H9 (cell line): ENCODE measurements at regions not wholly inside any gene's neighbourhood (a gene's known extent, or its start where the extent isn't known, plus 50 kb on each side); places are given as distances from the start of the nearest gene placed in this dataset.

Experiments used
- DNase-seq: peaks from one replicate; pipeline ENCODE4 v3.0.0-alpha.2; 2017
- H2AFZ ChIP-seq: one replicate; pipeline ENCODE4 v1.6.1; 2013; ENCODE audit warnings: mild to moderate bottlenecking, low read length, control low read depth, moderate library complexity
- H2AK5ac ChIP-seq: 2 replicates; pipeline ENCODE4 v1.6.1; 2013; ENCODE audit warnings: low read length, control low read depth, mixed read lengths; ENCODE audit not compliant: insufficient read length
- H2BK120ac ChIP-seq: one replicate; pipeline ENCODE4 v1.6.1; 2013; ENCODE audit warnings: low read depth, mild to moderate bottlenecking, low read length, control low read depth, inconsistent platforms; ENCODE audit not compliant: poor library complexity, severe bottlenecking
- H2BK12ac ChIP-seq: 2 replicates; pipeline ENCODE4 v1.6.1; 2013; ENCODE audit warnings: low read length, control low read depth, mixed read lengths, low read depth; ENCODE audit not compliant: insufficient read length
- H2BK15ac ChIP-seq: 2 replicates; pipeline ENCODE4 v1.6.1; 2013; ENCODE audit warnings: low read depth, low read length, control low read depth
- H2BK20ac ChIP-seq: one replicate; pipeline ENCODE4 v1.6.1; 2013; ENCODE audit warnings: low read depth, mild to moderate bottlenecking, low read length, control low read depth, inconsistent platforms; ENCODE audit not compliant: poor library complexity, severe bottlenecking
- H2BK5ac ChIP-seq: 2 replicates; pipeline ENCODE4 v1.6.1; 2013; ENCODE audit warnings: low read length, control low read depth, mixed read lengths; ENCODE audit not compliant: insufficient read length
- H3K14ac ChIP-seq: 2 replicates; pipeline ENCODE4 v1.6.1; 2013; ENCODE audit warnings: low read length, control low read depth; ENCODE audit not compliant: insufficient read depth
- H3K18ac ChIP-seq: 2 replicates; pipeline ENCODE4 v1.6.1; 2013; ENCODE audit warnings: low read depth, mild to moderate bottlenecking, mixed read lengths, low read length, control low read depth; ENCODE audit not compliant: insufficient read length
- H3K23ac ChIP-seq: 2 replicates; pipeline ENCODE4 v1.6.1; 2013; ENCODE audit warnings: low read length, control low read depth, mixed read lengths, low read depth; ENCODE audit not compliant: insufficient read length
- H3K23me2 ChIP-seq: 2 replicates; pipeline ENCODE4 v1.6.1; 2013; ENCODE audit warnings: low read depth, mild to moderate bottlenecking, mixed read lengths, low read length, control low read depth; ENCODE audit not compliant: insufficient read length, poor library complexity, severe bottlenecking
- H3K27ac ChIP-seq: 2 replicates; pipeline ENCODE4 v1.5.1; 2013; ENCODE audit warnings: low read length, control low read depth, mixed read lengths, low read depth; ENCODE audit not compliant: insufficient read length
- H3K27me3 ChIP-seq: 2 replicates; pipeline ENCODE4 v1.6.1; 2013; ENCODE audit warnings: low read length, control low read depth, inconsistent platforms; ENCODE audit not compliant: insufficient read depth
- H3K4ac ChIP-seq: 2 replicates; pipeline ENCODE4 v1.6.1; 2013; ENCODE audit warnings: low read depth, mild to moderate bottlenecking, control low read depth, inconsistent platforms, low read length, moderate library complexity
- H3K4me1 ChIP-seq: 2 replicates; pipeline ENCODE4 v1.6.1; 2013; ENCODE audit warnings: low read length, control low read depth, inconsistent platforms; ENCODE audit not compliant: insufficient read depth
- H3K4me2 ChIP-seq: 2 replicates; pipeline ENCODE4 v1.6.1; 2013; ENCODE audit warnings: low read length, control low read depth, mixed read lengths; ENCODE audit not compliant: insufficient read length, insufficient read depth
- H3K56ac ChIP-seq: 2 replicates; pipeline ENCODE4 v1.6.1; 2013; ENCODE audit warnings: low read depth, mild to moderate bottlenecking, mixed read lengths, low read length, control low read depth; ENCODE audit not compliant: insufficient read length
- H3K79me1 ChIP-seq: 2 replicates; pipeline ENCODE4 v1.6.1; 2013; ENCODE audit warnings: low read depth, mild to moderate bottlenecking, moderate library complexity, low read length, control low read depth, inconsistent platforms; ENCODE audit not compliant: insufficient read depth, poor library complexity, severe bottlenecking
- H3K79me2 ChIP-seq: 2 replicates; pipeline ENCODE4 v1.6.1; 2013; ENCODE audit warnings: low read length, control low read depth, inconsistent platforms; ENCODE audit not compliant: insufficient read depth
- H3K9ac ChIP-seq: 2 replicates; pipeline ENCODE4 v1.6.1; 2013; ENCODE audit warnings: low read length, control low read depth, mixed read lengths; ENCODE audit not compliant: insufficient read length; ENCODE audit errors: extremely low read depth
- H3K9me3 ChIP-seq: one replicate; pipeline ENCODE4 v1.6.1; 2013; ENCODE audit warnings: low read depth, low read length, inconsistent platforms; ENCODE audit not compliant: control insufficient read depth
- H3T11ph ChIP-seq: one replicate; pipeline ENCODE4 v1.6.1; 2013; ENCODE audit warnings: mild to moderate bottlenecking, low read length, control low read depth, inconsistent platforms
- H4K20me1 ChIP-seq: one replicate; pipeline ENCODE4 v1.6.1; 2013; ENCODE audit not compliant: control insufficient read depth, insufficient read length, insufficient read depth
- H4K5ac ChIP-seq: 2 replicates; pipeline ENCODE4 v1.6.1; 2013; ENCODE audit warnings: low read depth, mild to moderate bottlenecking, mixed read lengths, low read length, control low read depth; ENCODE audit not compliant: insufficient read length
- H4K8ac ChIP-seq: replicated peaks from 2 replicates; pipeline ENCODE4 v1.6.1; 2013; ENCODE audit warnings: low read length, control low read depth, mixed read lengths, low read depth; ENCODE audit not compliant: insufficient read length
- H4K91ac ChIP-seq: 2 replicates; pipeline ENCODE4 v1.6.1; 2013; ENCODE audit warnings: low read depth, mild to moderate bottlenecking, moderate library complexity, mixed read lengths, low read length, control low read depth; ENCODE audit not compliant: insufficient read length
- H3K27ac Mint-ChIP-seq, 3 experiments: 2 replicates in 2 of 3; 3 replicates in 1 of 3; pipeline ENCODE4 v1.8.0; 2020 to 2021; ENCODE audit warnings: mixed read lengths in 3 of 3, mild to moderate bottlenecking in 1 of 3, moderate library complexity in 1 of 3
- H3K27me3 Mint-ChIP-seq: 2 replicates; pipeline ENCODE4 v1.8.0; 2021; ENCODE audit warnings: low read depth, mild to moderate bottlenecking, moderate library complexity, mixed read lengths
- H3K36me3 Mint-ChIP-seq, 3 experiments: 2 replicates in 2 of 3; 3 replicates in 1 of 3; pipeline ENCODE4 v1.8.0; 2020 to 2021; ENCODE audit warnings: low read depth in 3 of 3, mixed read lengths in 3 of 3; ENCODE audit not compliant: insufficient read depth in 1 of 3
- H3K4me1 Mint-ChIP-seq, 2 experiments: 2 replicates each; pipeline ENCODE4 v1.8.0; 2020; ENCODE audit warnings: mixed read lengths in 2 of 2
- H3K4me3 Mint-ChIP-seq, 2 experiments: 2 replicates in 1 of 2; 3 replicates in 1 of 2; pipeline ENCODE4 v1.8.0; 2020 to 2021; ENCODE audit warnings: mild to moderate bottlenecking in 2 of 2, mixed read lengths in 2 of 2, moderate library complexity in 1 of 2
- H3K9me3 Mint-ChIP-seq, 2 experiments: 2 replicates in 1 of 2; 3 replicates in 1 of 2; pipeline ENCODE4 v1.8.0; 2020; ENCODE audit warnings: mild to moderate bottlenecking in 2 of 2, mixed read lengths in 2 of 2, moderate library complexity in 1 of 2
- CTCF ChIP-seq: fragments of 200-600 bp; sonication (generic); conservative IDR thresholded peaks from 3 replicates; pipeline ENCODE4 v1.8.0; 2021; ENCODE audit warnings: antibody characterized with exemption, mild to moderate bottlenecking
- WGBS: extraction: QIAGEN DNeasy Blood & Tissue Kit; methylation state at CpG from one replicate; pipeline ENCODE4 v1.1.7; 2013; ENCODE audit warnings: missing lambda C conversion rate, low lambda C conversion rate, mixed read lengths; ENCODE audit not compliant: insufficient read length; ENCODE audit errors: extremely low coverage; 5-methylcytosine and 5-hydroxymethylcytosine counted together

- H3K27me3 ChIP-seq: no peaks in the 10 kb centered on the region
- H3K4me1 ChIP-seq: no peaks in the 10 kb centered on the region
- H3K36me3 Mint-ChIP-seq: peaks cover 4 to 6% (median 4%) of the 10 kb centered on the region in 3 experiments; a peak in 4 of 7 replicates
- no peak overlapping the region for H3K18ac ChIP-seq
- no CpG with 5 or more reads among the region's 1 CpG for WGBS
- TF ChIP-seq CTCF: peak; percentile 60
- H2BK120ac ChIP-seq: no peak overlapping the region
- peaks cover 4 to 5% of the 10 kb centered on the region in 2 experiments; a peak in 3 of 5 replicates for H3K9me3 Mint-ChIP-seq
- no peak overlapping the region for H3K56ac ChIP-seq
- no peak overlapping the region for H3K27ac ChIP-seq
- no peak overlapping the region for H2BK5ac ChIP-seq
- no peak overlapping the region for H3K23ac ChIP-seq
- no peak overlapping the region for H3K9ac ChIP-seq
- H3K4me2 ChIP-seq: no peak overlapping the region
- no peaks in the 10 kb centered on the region for H3K27me3 Mint-ChIP-seq
- no peak overlapping the region for H3K4ac ChIP-seq
- H3K4me3 Mint-ChIP-seq: no peak overlapping the region
- no peak overlapping the region for H3K14ac ChIP-seq
- no peak for DNase-seq
- H3K79me1 ChIP-seq: no peaks in the 10 kb centered on the region
- no peak overlapping the region for H3T11ph ChIP-seq
- H3K23me2 ChIP-seq: no peaks in the 10 kb centered on the region
- no peak overlapping the region for H2AFZ ChIP-seq
- H2BK20ac ChIP-seq: no peak overlapping the region
- H4K8ac ChIP-seq: no peak overlapping the region
- no peaks in the 10 kb centered on the region for H4K20me1 ChIP-seq
- H3K27ac Mint-ChIP-seq: no peak overlapping the region
- no peak overlapping the region for H4K91ac ChIP-seq
- H3K79me2 ChIP-seq: no peaks in the 10 kb centered on the region
- no peaks in the 10 kb centered on the region for H3K4me1 Mint-ChIP-seq
- H2BK12ac ChIP-seq: no peak overlapping the region
- no peak overlapping the region for H2BK15ac ChIP-seq
- H3K9me3 ChIP-seq: no peaks in the 10 kb centered on the region
- no peak overlapping the region for H4K5ac ChIP-seq
- no peak overlapping the region for H2AK5ac ChIP-seq
Observed at GRCh38 chr10:60549686-60550085, 160.0 kb upstream of the ANK3 start.
